IMR-90 (cell line): ENCODE measurements at regions not wholly inside any gene's neighbourhood (a gene's known extent, or its start where the extent isn't known, plus 50 kb on each side); places are given as distances from the start of the nearest gene placed in this dataset.

Experiments
- ATAC-seq: fragments of 200-7000 bp; cut with Tn5 transposase; 2 replicates; pipeline ENCODE4 v1.9.1; 2020; ENCODE audit warnings: low read depth, mild to moderate bottlenecking, moderate library complexity
- BruUV-seq: library from RNA; stranded (reverse); fragments of 400-500 nt; replicated peaks from 2 replicates; lab custom pipeline; 2021; lab: Mats Ljungman, UMichigan
- CTCF ChIA-PET: fragments of 300-600 bp; formaldehyde crosslinking; extraction: SDS; loops from one replicate; lab custom pipeline; 2021; ENCODE audit warnings: antibody characterized with exemption; lab: Yijun Ruan, JAX
- POLR2A ChIA-PET: fragments of 300-600 bp; sonication (Branson Sonifier 250); formaldehyde crosslinking; loops from one replicate; lab custom pipeline; 2022; ENCODE audit warnings: antibody characterized with exemption; ENCODE audit not compliant: unreplicated experiment; lab: Charles Lee
- DNase-seq: peaks from one replicate; pipeline ENCODE4 v3.0.0; 2013
- H2AFZ ChIP-seq: replicated peaks from 2 replicates; pipeline ENCODE3; 2013; ENCODE audit warnings: low read length, mild to moderate bottlenecking; ENCODE audit not compliant: poor library complexity
- H2AK5ac ChIP-seq: 2 replicates; pipeline ENCODE4 v1.6.1; 2013; ENCODE audit warnings: low read depth, low read length, inconsistent platforms
- H2AK9ac ChIP-seq: replicated peaks from 2 replicates; pipeline ENCODE3; 2013; ENCODE audit warnings: mild to moderate bottlenecking, low read depth, low read length, moderate library complexity; ENCODE audit not compliant: poor library complexity
- H2BK120ac ChIP-seq: 2 replicates; pipeline ENCODE4 v1.6.1; 2013; ENCODE audit warnings: low read depth, low read length, inconsistent platforms
- H2BK15ac ChIP-seq: 3 replicates; pipeline ENCODE4 v1.6.1; 2013; ENCODE audit warnings: low read depth, low read length, inconsistent platforms
- H2BK20ac ChIP-seq: 2 replicates; pipeline ENCODE4 v1.6.1; 2013; ENCODE audit warnings: low read depth, mild to moderate bottlenecking, inconsistent platforms, low read length, moderate library complexity
- H2BK5ac ChIP-seq: 2 replicates; pipeline ENCODE4 v1.6.1; 2013; ENCODE audit warnings: mild to moderate bottlenecking, low read depth, low read length, inconsistent platforms; ENCODE audit not compliant: poor library complexity, severe bottlenecking
- H3K14ac ChIP-seq: replicated peaks from 2 replicates; pipeline ENCODE4 v1.6.1; 2013; ENCODE audit warnings: low read depth, low read length, inconsistent platforms
- H3K18ac ChIP-seq: 2 replicates; pipeline ENCODE4 v1.6.1; 2013; ENCODE audit warnings: low read depth, low read length, control low read depth
- H3K23ac ChIP-seq: 2 replicates; pipeline ENCODE4 v1.6.1; 2013; ENCODE audit warnings: low read depth, low read length, inconsistent platforms
- H3K27ac ChIP-seq: 2 replicates; pipeline ENCODE4 v1.5.1; 2013; ENCODE audit warnings: mild to moderate bottlenecking, control low read depth, low read length; ENCODE audit not compliant: insufficient read depth
- H3K27me3 ChIP-seq: 2 replicates; pipeline ENCODE4 v1.6.1; 2013; ENCODE audit warnings: low read length; ENCODE audit not compliant: control insufficient read depth, insufficient read depth
- H3K36me3 ChIP-seq: 2 replicates; pipeline ENCODE4 v1.6.1; 2013; ENCODE audit warnings: low read length, mixed read lengths; ENCODE audit not compliant: control insufficient read depth, insufficient read depth
- H3K4ac ChIP-seq: 2 replicates; pipeline ENCODE4 v1.6.1; 2013; ENCODE audit warnings: low read depth, low read length, inconsistent platforms
- H3K4me1 ChIP-seq: 2 replicates; pipeline ENCODE4 v1.6.1; 2013; ENCODE audit warnings: low read length, mixed read lengths; ENCODE audit not compliant: control insufficient read depth, insufficient read depth
- H3K4me2 ChIP-seq: 2 replicates; pipeline ENCODE4 v1.6.1; 2013; ENCODE audit warnings: low read depth, mild to moderate bottlenecking, control low read depth, low read length, moderate library complexity
- H3K4me3 ChIP-seq: 2 replicates; pipeline ENCODE4 v1.5.1; 2013; ENCODE audit warnings: low read depth, mild to moderate bottlenecking, control low read depth, low read length, moderate library complexity; ENCODE audit not compliant: insufficient read depth
- H3K56ac ChIP-seq: 2 replicates; pipeline ENCODE4 v1.6.1; 2013; ENCODE audit warnings: low read length, inconsistent platforms; ENCODE audit not compliant: insufficient read depth; ENCODE audit errors: extremely low read depth
- H3K79me1 ChIP-seq, 2 experiments: 2 replicates each; pipeline ENCODE4 v1.6.1; 2013; ENCODE audit warnings: low read length in 2 of 2, inconsistent platforms in 1 of 2, low read depth in 1 of 2
- H3K9ac ChIP-seq: 2 replicates; pipeline ENCODE4 v1.6.1; 2013; ENCODE audit warnings: low read depth, low read length, control low read depth
- H3K9me1 ChIP-seq: 2 replicates; pipeline ENCODE4 v1.6.1; 2013; ENCODE audit warnings: low read length, inconsistent platforms; ENCODE audit not compliant: insufficient read depth
- H3K9me3 ChIP-seq: 2 replicates; pipeline ENCODE4 v1.6.1; 2013; ENCODE audit warnings: low read length; ENCODE audit not compliant: control insufficient read depth, insufficient read depth
- H4K20me1 ChIP-seq: 2 replicates; pipeline ENCODE4 v1.6.1; 2013; ENCODE audit warnings: low read length, inconsistent platforms; ENCODE audit not compliant: insufficient read depth
- H4K5ac ChIP-seq: 2 replicates; pipeline ENCODE4 v1.6.1; 2013; ENCODE audit warnings: mild to moderate bottlenecking, low read depth, low read length, control low read depth
- H4K8ac ChIP-seq, 2 experiments: 2 replicates each; pipeline ENCODE4 v1.6.1; 2013; ENCODE audit warnings: low read depth in 2 of 2, low read length in 2 of 2, control low read depth in 1 of 2, inconsistent platforms in 1 of 2
- H4K91ac ChIP-seq: 2 replicates; pipeline ENCODE4 v1.6.1; 2013; ENCODE audit warnings: low read depth, low read length, inconsistent platforms; ENCODE audit not compliant: insufficient read depth
- CEBPB ChIP-seq: IDR thresholded peaks from 2 replicates; pipeline ENCODE4 v1.6.1; 2012; ENCODE audit warnings: low read depth, low read length, improper control_type of control experiment
- WGBS, 2 experiments: methylation state at CpG; one replicate each; pipeline versions ENCODE4 v1.1.5 to v1.1.7; 2013; ENCODE audit warnings: missing lambda C conversion rate in 2 of 2; ENCODE audit not compliant: insufficient read length in 1 of 2; ENCODE audit errors: extremely low coverage in 2 of 2; 5-methylcytosine and 5-hydroxymethylcytosine counted together
- dilution Hi-C: fragments of 300-500 bp; cut with HindIII; formaldehyde crosslinking; loops from one replicate; pipeline ENCODE4 v1.14.3; 2018; ENCODE audit warnings: low sequenced_read_pairs; ENCODE audit not compliant: unreplicated experiment
- in situ Hi-C: fragments of 300-500 bp; cut with MboI; formaldehyde crosslinking; loops from 3 replicates; pipeline ENCODE4 v1.14.3; 2019; ENCODE audit warnings: low sequenced_read_pairs, inconsistent platforms, mixed read lengths
- intact Hi-C: fragments of 100-400 bp; cut with micrococcal nuclease; formaldehyde crosslinking; loops from 2 replicates; pipeline ENCODE4 v1.10.0; 2022

- Histone ChIP-seq H2BK20ac (no peak overlapping the region), H2AK5ac (no peak overlapping the region), H3K79me1 (no peaks in the 10 kb centered on the region), H3K27me3 (no peaks in the 10 kb centered on the region), H3K4ac (no peak overlapping the region), H3K23ac (no peak overlapping the region), H3K27ac (no peak overlapping the region), H3K14ac (no peak overlapping the region), H3K9ac (no peak overlapping the region), H2AK9ac (no peak overlapping the region), H2BK5ac (no peak overlapping the region), H3K18ac (no peak overlapping the region), H3K36me3 (no peaks in the 10 kb centered on the region), H3K4me3 (no peak overlapping the region), H4K8ac (no peak overlapping the region), H3K56ac (no peak overlapping the region), H3K9me1 (peaks cover 8% of the 10 kb centered on the region), H2BK15ac (no peak overlapping the region), H4K91ac (no peak overlapping the region), H3K4me2 (no peak overlapping the region), H2BK120ac (no peak overlapping the region), H3K9me3 (no peaks in the 10 kb centered on the region), H4K20me1 (0 out of 2 replicates have a peak, but pooled peaks cover 3% of the 10 kb centered on the region), H3K4me1 (peaks cover 9% of the 10 kb centered on the region), H4K5ac (no peak overlapping the region), H2AFZ (no peak overlapping the region)
- CTCF ChIA-PET = no interaction called here
- no CpG with 5 or more reads among the region's 1 CpG for WGBS, 2 experiments
- no TSS peak for BruUV-seq
- dilution Hi-C loops (no loop called here), in situ Hi-C loops (no loop called here), intact Hi-C loops (no loop called here)
- peak; percentile 36; the same call in 1 of the 2 replicates for ATAC-seq
- no peak for TF ChIP-seq CEBPB
- DNase-seq = peak; percentile 35
- POLR2A ChIA-PET = no interaction called here
These were observed 75.3 kb upstream of the SERP2 start for GRCh38 chr13:44298314-44298713.
